ENCODE measurements at regions not wholly inside any gene's neighbourhood (a gene's known extent, or its start where the extent isn't known, plus 50 kb on each side); places are given as distances from the start of the nearest gene placed in this dataset.
"Not testable (repeated sequence)": the region's sequence is repeated elsewhere in the genome, so short reads cannot be mapped to it uniquely, and the experiment has no call there.

DNA sequence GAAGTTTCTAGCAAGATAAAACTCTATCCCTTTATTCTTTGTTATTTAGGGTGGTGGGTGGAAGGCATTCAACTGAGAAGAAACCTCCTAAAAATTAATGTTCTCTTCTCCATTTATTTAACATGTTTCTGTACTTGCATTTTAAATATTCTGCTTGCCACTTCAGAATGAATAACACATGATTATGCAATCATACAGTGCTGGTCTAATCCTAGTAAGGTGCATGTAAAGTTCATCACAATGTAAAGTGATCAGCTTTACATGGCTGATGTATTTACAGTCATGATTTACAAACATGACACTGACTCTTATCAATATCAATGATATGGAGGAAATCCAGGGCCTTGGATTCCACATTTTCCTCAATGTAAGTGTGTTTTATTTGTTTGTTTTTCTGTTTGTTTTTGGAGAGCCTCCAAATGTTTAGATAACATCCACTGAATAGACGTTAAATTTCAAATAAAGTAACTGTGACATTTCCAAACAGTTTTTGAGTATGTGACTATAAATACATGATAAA lies 342.1 kb upstream of the CTSO start:
- no peak for DNase-seq

- DNase-seq = peak; percentile 13 to 52
These were observed 340.9 kb upstream of the CTSO start for GRCh38 chr4:156294577-156294976.

DNA sequence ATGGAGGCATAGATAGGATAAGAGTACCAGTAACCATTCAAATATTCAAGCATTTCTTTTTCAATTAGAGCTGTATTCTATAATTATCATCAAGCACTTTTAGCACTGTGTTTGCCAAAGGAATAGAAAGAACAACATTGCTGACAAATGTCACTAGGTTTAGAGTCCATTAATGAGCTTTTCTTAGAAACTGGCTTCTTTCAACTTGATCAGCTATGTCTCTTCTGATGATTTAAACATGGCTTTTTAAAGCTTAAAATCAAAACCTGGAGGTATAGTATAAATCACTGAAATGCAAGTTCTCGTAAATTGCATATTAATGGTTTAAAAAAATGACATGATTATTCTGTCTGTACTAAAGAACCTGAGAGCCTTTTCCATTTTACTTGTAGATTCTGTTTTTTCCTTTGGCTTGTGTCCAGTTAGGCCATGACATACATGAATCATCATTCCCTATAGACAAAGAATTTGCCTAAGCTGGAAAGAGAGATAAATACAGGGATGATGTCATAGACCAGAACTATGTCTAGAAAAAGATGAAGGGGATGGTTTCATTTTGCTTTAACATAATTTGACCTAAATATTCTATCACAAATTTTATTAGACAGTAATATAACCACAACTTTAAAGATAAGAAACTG lies 340.1 kb upstream of the CTSO start:
- no peak for DNase-seq

DNA sequence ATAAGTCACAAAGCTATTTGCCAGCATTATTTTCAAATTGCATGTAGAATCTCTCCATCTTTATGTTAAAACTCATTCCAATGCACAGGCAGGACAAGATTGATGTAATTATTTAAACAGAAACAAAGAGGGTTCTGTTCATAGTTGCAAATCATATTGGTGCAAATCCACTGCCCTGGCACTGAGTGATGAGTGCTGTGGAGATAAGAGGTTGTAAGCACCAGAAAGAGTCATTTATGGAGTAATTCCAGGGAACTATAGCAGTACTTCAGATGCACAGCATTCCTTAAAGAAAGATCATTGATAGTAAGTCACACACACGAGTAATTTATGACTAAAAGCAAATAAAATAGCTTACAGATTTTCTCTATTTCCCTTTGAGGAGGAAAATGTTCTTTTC lies 337.7 kb upstream of the CTSO start:
- no peak for DNase-seq

GRCh38 chr4:156290811-156291210 lies 337.1 kb upstream of the CTSO start:
- no peak for DNase-seq

GRCh38 chr4:156290026-156290425 lies 336.4 kb upstream of the CTSO start:
- DNase-seq = not testable (repeated sequence)

GRCh38 chr4:156280686-156281085 lies 327.0 kb upstream of the CTSO start:
- DNase-seq = no peak

DNA sequence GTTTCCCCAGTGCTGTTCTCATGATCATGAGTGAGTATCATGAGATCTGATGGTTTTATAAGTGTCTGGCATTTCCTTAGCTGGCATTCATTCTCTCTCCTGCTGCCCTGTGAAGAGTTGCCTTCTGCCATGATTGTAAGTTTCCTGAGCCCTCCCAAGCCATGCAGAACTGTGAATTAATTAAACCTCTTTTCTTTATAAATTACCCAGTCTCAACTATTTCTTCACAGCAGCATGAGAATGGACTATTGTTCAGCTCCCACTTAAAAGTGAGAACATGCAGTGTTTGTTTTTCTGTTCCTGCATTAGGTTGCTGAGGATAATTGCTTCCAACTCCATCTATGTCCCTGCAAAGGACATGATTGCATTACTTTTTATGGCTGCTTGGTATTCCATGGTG lies 311.7 kb upstream of the CTSO start:
- no peak for DNase-seq

DNA sequence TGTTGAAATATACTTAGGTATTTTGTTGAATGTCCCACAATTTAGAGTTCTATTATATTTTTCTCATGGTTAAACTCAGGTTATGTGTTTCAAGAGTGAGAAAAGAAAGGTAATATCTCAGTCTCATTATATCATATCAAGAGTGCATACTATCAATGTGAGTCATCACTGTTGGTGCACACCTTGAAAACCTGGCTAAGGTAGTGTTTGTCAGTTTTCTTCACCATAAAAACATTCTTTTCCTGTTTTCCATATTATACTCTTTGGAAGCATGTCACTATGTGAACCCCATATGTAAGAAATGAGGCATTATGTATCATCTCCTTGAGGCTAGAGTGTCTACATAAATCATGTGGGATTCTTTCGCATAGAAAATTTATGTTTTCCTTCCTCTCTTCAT lies 307.6 kb upstream of the CTSO start:
- no peak for DNase-seq

DNA sequence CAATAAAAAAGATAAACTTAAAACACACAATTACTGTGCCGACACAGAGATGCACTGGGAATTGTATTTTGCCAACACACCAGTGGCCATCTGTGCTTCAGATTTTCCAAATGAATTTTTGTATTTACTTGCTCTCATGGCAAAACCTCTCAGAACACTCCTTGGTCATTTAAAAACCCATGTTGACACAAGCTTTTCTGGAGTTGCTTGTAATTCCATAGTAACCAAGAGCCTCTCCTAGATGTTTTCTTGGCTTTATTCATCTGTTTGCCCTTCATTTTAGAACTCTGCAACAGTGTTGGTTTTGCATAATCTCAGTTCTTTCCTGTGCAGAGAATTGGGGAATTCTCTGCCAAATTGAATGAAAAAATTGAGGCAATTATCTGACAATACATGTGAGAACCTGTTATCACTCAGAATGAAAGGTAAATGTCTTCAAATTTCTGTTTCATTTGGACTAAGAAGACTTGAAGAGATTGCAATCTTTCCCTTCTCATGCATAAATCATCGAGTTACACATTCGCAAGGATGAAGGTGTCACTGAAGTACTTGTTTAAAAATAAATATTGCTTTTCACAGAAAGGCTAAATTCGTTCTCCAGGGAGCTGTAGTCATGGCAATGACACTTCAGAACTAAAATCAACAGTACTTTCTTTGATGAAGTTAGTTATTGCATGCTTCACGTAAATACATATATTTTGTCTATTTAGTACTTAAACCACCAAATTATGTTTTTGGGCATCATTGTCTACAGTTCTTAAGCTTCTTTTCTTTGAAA lies 301.8 kb upstream of the CTSO start:
- no peak for DNase-seq

GRCh38 chr4:156252358-156252921 lies 298.8 kb upstream of the CTSO start:
- DNase-seq = no peak

- no peak for DNase-seq
These were observed 297.9 kb upstream of the CTSO start for GRCh38 chr4:156251373-156252065.

GRCh38 chr4:156248917-156249316 lies 295.3 kb upstream of the CTSO start:
- peak; percentile 11 to 33 for DNase-seq

- DNase-seq = no peak
These were observed 293.8 kb upstream of the CTSO start for GRCh38 chr4:156247470-156247869.

GRCh38 chr4:156243015-156243414 lies 289.3 kb upstream of the CTSO start:
- DNase-seq = no peak

DNA sequence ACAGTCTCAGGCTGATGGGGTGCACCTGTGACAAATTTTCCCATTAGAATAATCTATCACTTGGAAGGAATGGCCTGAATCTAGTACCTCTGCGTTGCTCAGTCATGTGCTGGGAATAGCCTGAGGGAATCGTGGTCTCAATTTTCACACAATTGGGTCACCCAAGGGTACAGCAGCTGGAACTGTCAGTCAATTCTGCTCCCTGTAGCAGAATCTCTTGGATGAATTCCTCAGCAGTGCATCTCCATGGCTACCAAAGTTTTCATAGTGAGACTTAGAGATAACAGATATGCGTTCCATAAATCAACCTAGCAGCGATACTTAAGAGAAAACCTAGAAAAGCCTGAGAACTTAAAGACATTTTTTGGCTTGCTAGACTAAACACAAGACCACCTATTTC lies 288.7 kb upstream of the CTSO start:
- DNase-seq = no peak

GRCh38 chr4:156241896-156242295 lies 288.2 kb upstream of the CTSO start:
- no peak for DNase-seq

- no peak for DNase-seq
These were observed 284.5 kb upstream of the CTSO start for GRCh38 chr4:156238171-156238570.

- no peak for DNase-seq
These were observed 283.6 kb upstream of the CTSO start for GRCh38 chr4:156237231-156237630.

DNA sequence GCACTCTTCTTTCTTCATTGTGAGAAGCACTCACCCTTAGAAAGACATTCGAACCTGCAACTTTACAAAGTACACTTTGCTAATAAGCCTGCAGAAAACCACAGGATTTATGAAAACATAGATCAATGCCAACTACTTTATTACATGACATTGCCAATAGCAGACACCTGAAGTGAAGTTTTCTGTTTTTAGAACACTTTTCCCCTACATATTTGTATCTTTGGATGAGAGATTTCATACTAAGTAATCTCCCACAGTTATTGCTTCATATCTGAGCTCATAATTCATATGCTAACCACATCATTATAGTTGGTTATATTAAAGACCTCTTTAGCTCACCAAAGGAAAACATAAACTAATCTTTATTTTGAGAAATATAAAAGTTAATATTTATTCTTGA lies 276.5 kb upstream of the CTSO start:
- no peak for DNase-seq

DNA sequence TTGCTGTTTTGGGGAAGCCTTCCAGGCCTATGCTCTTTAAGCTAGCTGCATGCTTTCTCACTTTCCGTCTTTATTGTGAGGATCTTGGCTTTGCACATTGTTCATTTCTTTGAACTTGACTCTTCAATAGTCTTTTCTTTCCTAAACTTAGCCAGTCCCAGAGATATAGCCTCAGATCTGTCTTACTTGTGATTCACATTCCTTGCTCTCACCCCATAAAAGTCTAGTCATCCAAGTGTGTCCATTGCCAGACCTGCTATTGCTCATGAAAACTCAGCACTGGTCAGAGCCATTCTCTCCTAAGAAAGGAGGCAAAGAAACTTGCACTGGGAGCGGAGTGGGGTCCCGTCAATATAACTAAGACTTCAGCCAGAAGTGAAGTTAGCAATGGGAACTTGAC lies 275.0 kb upstream of the CTSO start:
- DNase-seq = no peak

DNA sequence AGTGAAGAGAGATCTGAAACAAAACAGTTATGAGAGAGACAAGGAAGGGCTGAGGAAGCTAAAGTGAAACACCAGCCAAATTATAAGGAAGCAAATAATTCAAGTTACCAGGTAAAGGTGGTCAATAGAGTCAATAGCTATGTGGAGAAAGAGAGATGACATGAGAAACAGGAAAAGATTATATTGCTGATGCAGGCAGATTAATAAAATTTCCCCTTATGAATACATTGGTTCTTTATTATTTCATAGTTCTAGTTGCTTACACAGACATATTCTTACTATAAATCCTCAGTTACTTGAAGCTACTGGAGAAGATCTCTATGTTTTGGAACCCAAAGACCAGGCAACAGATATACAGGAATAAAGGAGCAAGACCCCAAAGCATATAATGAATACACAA lies 273.7 kb upstream of the CTSO start:
- no peak for DNase-seq

DNA sequence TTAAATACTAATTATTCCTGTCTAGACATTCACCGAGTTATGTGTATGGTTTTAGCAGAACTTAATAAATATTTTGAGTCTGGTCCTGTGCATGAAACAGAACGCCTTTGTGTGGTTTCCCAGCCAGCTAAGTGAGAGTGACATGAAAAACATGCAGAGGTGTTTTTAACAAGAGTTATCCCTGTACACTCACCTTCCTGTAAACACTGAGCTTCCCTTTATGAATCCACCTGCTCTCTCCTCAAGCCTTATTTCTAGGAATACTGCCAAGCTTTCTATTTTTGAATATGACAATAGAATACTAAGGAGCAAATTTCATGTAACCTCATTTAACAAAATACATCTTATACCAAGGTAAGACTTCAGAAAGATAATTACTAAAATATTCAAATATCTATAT lies 270.3 kb upstream of the CTSO start:
- no peak for DNase-seq

DNA sequence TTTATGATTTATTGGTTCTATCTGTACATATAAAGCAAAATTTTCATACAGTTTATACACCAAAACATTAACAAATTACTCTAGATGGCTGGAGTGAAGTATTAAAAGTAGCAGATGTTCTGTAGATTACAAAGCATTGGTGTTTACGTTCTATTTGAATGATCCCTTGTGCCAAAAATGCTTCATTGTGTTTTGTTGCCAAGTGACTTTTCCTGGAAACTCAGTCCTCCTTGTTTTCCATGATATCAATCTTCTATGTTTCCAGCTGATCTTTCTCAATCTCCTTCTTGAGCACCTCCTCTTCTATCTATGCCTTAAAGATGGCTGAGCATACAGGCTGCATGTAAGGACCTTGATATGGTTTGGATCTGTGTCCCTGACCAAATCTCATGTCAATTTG lies 263.6 kb upstream of the CTSO start:
- DNase-seq = no peak

All from AML-193 (cell line).